IMR-90 (cell line): ENCODE measurements at regions not wholly inside any gene's neighbourhood (a gene's known extent, or its start where the extent isn't known, plus 50 kb on each side); places are given as distances from the start of the nearest gene placed in this dataset.

ENCODE experiments used
- ATAC-seq: fragments of 200-7000 bp; cut with Tn5 transposase; 2 replicates; pipeline ENCODE4 v1.9.1; 2020; ENCODE audit warnings: low read depth, mild to moderate bottlenecking, moderate library complexity
- BruUV-seq: library from RNA; stranded (reverse); fragments of 400-500 nt; replicated peaks from 2 replicates; lab custom pipeline; 2021; lab: Mats Ljungman, UMichigan
- CTCF ChIA-PET: fragments of 300-600 bp; formaldehyde crosslinking; extraction: SDS; loops from one replicate; lab custom pipeline; 2021; ENCODE audit warnings: antibody characterized with exemption; lab: Yijun Ruan, JAX
- POLR2A ChIA-PET: fragments of 300-600 bp; sonication (Branson Sonifier 250); formaldehyde crosslinking; loops from one replicate; lab custom pipeline; 2022; ENCODE audit warnings: antibody characterized with exemption; ENCODE audit not compliant: unreplicated experiment; lab: Charles Lee
- DNase-seq: peaks from one replicate; pipeline ENCODE4 v3.0.0; 2013
- H2AFZ ChIP-seq: replicated peaks from 2 replicates; pipeline ENCODE3; 2013; ENCODE audit warnings: low read length, mild to moderate bottlenecking; ENCODE audit not compliant: poor library complexity
- H2AK5ac ChIP-seq: 2 replicates; pipeline ENCODE4 v1.6.1; 2013; ENCODE audit warnings: low read depth, low read length, inconsistent platforms
- H2AK9ac ChIP-seq: replicated peaks from 2 replicates; pipeline ENCODE3; 2013; ENCODE audit warnings: mild to moderate bottlenecking, low read depth, low read length, moderate library complexity; ENCODE audit not compliant: poor library complexity
- H2BK120ac ChIP-seq: 2 replicates; pipeline ENCODE4 v1.6.1; 2013; ENCODE audit warnings: low read depth, low read length, inconsistent platforms
- H2BK15ac ChIP-seq: 3 replicates; pipeline ENCODE4 v1.6.1; 2013; ENCODE audit warnings: low read depth, low read length, inconsistent platforms
- H2BK20ac ChIP-seq: 2 replicates; pipeline ENCODE4 v1.6.1; 2013; ENCODE audit warnings: low read depth, mild to moderate bottlenecking, inconsistent platforms, low read length, moderate library complexity
- H2BK5ac ChIP-seq: 2 replicates; pipeline ENCODE4 v1.6.1; 2013; ENCODE audit warnings: mild to moderate bottlenecking, low read depth, low read length, inconsistent platforms; ENCODE audit not compliant: poor library complexity, severe bottlenecking
- H3K14ac ChIP-seq: replicated peaks from 2 replicates; pipeline ENCODE4 v1.6.1; 2013; ENCODE audit warnings: low read depth, low read length, inconsistent platforms
- H3K18ac ChIP-seq: 2 replicates; pipeline ENCODE4 v1.6.1; 2013; ENCODE audit warnings: low read depth, low read length, control low read depth
- H3K23ac ChIP-seq: 2 replicates; pipeline ENCODE4 v1.6.1; 2013; ENCODE audit warnings: low read depth, low read length, inconsistent platforms
- H3K27ac ChIP-seq: 2 replicates; pipeline ENCODE4 v1.5.1; 2013; ENCODE audit warnings: mild to moderate bottlenecking, control low read depth, low read length; ENCODE audit not compliant: insufficient read depth
- H3K27me3 ChIP-seq: 2 replicates; pipeline ENCODE4 v1.6.1; 2013; ENCODE audit warnings: low read length; ENCODE audit not compliant: control insufficient read depth, insufficient read depth
- H3K36me3 ChIP-seq: 2 replicates; pipeline ENCODE4 v1.6.1; 2013; ENCODE audit warnings: low read length, mixed read lengths; ENCODE audit not compliant: control insufficient read depth, insufficient read depth
- H3K4ac ChIP-seq: 2 replicates; pipeline ENCODE4 v1.6.1; 2013; ENCODE audit warnings: low read depth, low read length, inconsistent platforms
- H3K4me1 ChIP-seq: 2 replicates; pipeline ENCODE4 v1.6.1; 2013; ENCODE audit warnings: low read length, mixed read lengths; ENCODE audit not compliant: control insufficient read depth, insufficient read depth
- H3K4me2 ChIP-seq: 2 replicates; pipeline ENCODE4 v1.6.1; 2013; ENCODE audit warnings: low read depth, mild to moderate bottlenecking, control low read depth, low read length, moderate library complexity
- H3K4me3 ChIP-seq: 2 replicates; pipeline ENCODE4 v1.5.1; 2013; ENCODE audit warnings: low read depth, mild to moderate bottlenecking, control low read depth, low read length, moderate library complexity; ENCODE audit not compliant: insufficient read depth
- H3K56ac ChIP-seq: 2 replicates; pipeline ENCODE4 v1.6.1; 2013; ENCODE audit warnings: low read length, inconsistent platforms; ENCODE audit not compliant: insufficient read depth; ENCODE audit errors: extremely low read depth
- H3K79me1 ChIP-seq, 2 experiments: 2 replicates each; pipeline ENCODE4 v1.6.1; 2013; ENCODE audit warnings: low read length in 2 of 2, inconsistent platforms in 1 of 2, low read depth in 1 of 2
- H3K9ac ChIP-seq: 2 replicates; pipeline ENCODE4 v1.6.1; 2013; ENCODE audit warnings: low read depth, low read length, control low read depth
- H3K9me1 ChIP-seq: 2 replicates; pipeline ENCODE4 v1.6.1; 2013; ENCODE audit warnings: low read length, inconsistent platforms; ENCODE audit not compliant: insufficient read depth
- H3K9me3 ChIP-seq: 2 replicates; pipeline ENCODE4 v1.6.1; 2013; ENCODE audit warnings: low read length; ENCODE audit not compliant: control insufficient read depth, insufficient read depth
- H4K20me1 ChIP-seq: 2 replicates; pipeline ENCODE4 v1.6.1; 2013; ENCODE audit warnings: low read length, inconsistent platforms; ENCODE audit not compliant: insufficient read depth
- H4K5ac ChIP-seq: 2 replicates; pipeline ENCODE4 v1.6.1; 2013; ENCODE audit warnings: mild to moderate bottlenecking, low read depth, low read length, control low read depth
- H4K8ac ChIP-seq, 2 experiments: 2 replicates each; pipeline ENCODE4 v1.6.1; 2013; ENCODE audit warnings: low read depth in 2 of 2, low read length in 2 of 2, control low read depth in 1 of 2, inconsistent platforms in 1 of 2
- H4K91ac ChIP-seq: 2 replicates; pipeline ENCODE4 v1.6.1; 2013; ENCODE audit warnings: low read depth, low read length, inconsistent platforms; ENCODE audit not compliant: insufficient read depth
- CEBPB ChIP-seq: IDR thresholded peaks from 2 replicates; pipeline ENCODE4 v1.6.1; 2012; ENCODE audit warnings: low read depth, low read length, improper control_type of control experiment
- CHD1 ChIP-seq: IDR thresholded peaks from 2 replicates; pipeline ENCODE4 v1.6.1; 2012; ENCODE audit warnings: low read depth, low read length, improper control_type of control experiment
- ELK1 ChIP-seq: fragments of 150-350 bp; IDR thresholded peaks from 2 replicates; pipeline ENCODE4 v1.6.1; 2016; ENCODE audit warnings: low read depth, mild to moderate bottlenecking, low read length, moderate library complexity, borderline replicate concordance
- FOS ChIP-seq: fragments of 150-350 bp; IDR thresholded peaks from 2 replicates; pipeline ENCODE4 v1.6.1; 2016; ENCODE audit warnings: low read depth, low read length
- MAFK ChIP-seq: IDR thresholded peaks from 2 replicates; pipeline ENCODE4 v1.6.1; 2012; ENCODE audit warnings: low read depth, low read length, improper control_type of control experiment
- MAZ ChIP-seq: IDR thresholded peaks from 2 replicates; pipeline ENCODE4 v1.6.1; 2012; ENCODE audit warnings: low read depth, mild to moderate bottlenecking, low read length, improper control_type of control experiment, moderate library complexity, borderline replicate concordance
- MXI1 ChIP-seq: IDR thresholded peaks from 2 replicates; pipeline ENCODE4 v1.6.1; 2012; ENCODE audit warnings: low read depth, mild to moderate bottlenecking, low read length, moderate library complexity, borderline replicate concordance
- NFE2L2 ChIP-seq: fragments of 150-350 bp; IDR thresholded peaks from 2 replicates; pipeline ENCODE4 v1.6.1; 2016; ENCODE audit warnings: low read depth, mild to moderate bottlenecking, low read length
- RAD21 ChIP-seq: IDR thresholded peaks from 2 replicates; pipeline ENCODE4 v1.6.1; 2012; ENCODE audit warnings: low read length, improper control_type of control experiment
- RCOR1 ChIP-seq: IDR thresholded peaks from 2 replicates; pipeline ENCODE4 v1.6.1; 2012; ENCODE audit warnings: mild to moderate bottlenecking, low read length, improper control_type of control experiment; ENCODE audit not compliant: insufficient replicate concordance
- SMC3 ChIP-seq: fragments of 150-350 bp; IDR thresholded peaks from 2 replicates; pipeline ENCODE4 v1.6.1; 2016; ENCODE audit warnings: low read depth, mild to moderate bottlenecking, antibody characterized with exemption, low read length, moderate library complexity
- WGBS, 2 experiments: methylation state at CpG; one replicate each; pipeline versions ENCODE4 v1.1.5 to v1.1.7; 2013; ENCODE audit warnings: missing lambda C conversion rate in 2 of 2; ENCODE audit not compliant: insufficient read length in 1 of 2; ENCODE audit errors: extremely low coverage in 2 of 2; 5-methylcytosine and 5-hydroxymethylcytosine counted together
- dilution Hi-C: fragments of 300-500 bp; cut with HindIII; formaldehyde crosslinking; loops from one replicate; pipeline ENCODE4 v1.14.3; 2018; ENCODE audit warnings: low sequenced_read_pairs; ENCODE audit not compliant: unreplicated experiment
- in situ Hi-C: fragments of 300-500 bp; cut with MboI; formaldehyde crosslinking; loops from 3 replicates; pipeline ENCODE4 v1.14.3; 2019; ENCODE audit warnings: low sequenced_read_pairs, inconsistent platforms, mixed read lengths
- intact Hi-C: fragments of 100-400 bp; cut with micrococcal nuclease; formaldehyde crosslinking; loops from 2 replicates; pipeline ENCODE4 v1.10.0; 2022
- TF ChIP-seq, protein P1 (sequence below): fragments of 150-350 bp; IDR thresholded peaks from 2 replicates; pipeline ENCODE4 v1.6.1; 2017; ENCODE audit warnings: mild to moderate bottlenecking, antibody characterized with exemption, low read length, low read depth
- TF ChIP-seq, protein P2 (sequence below): conservative IDR thresholded peaks from 2 replicates; pipeline ENCODE4 v1.5.1; 2012; ENCODE audit warnings: mild to moderate bottlenecking, low read depth, low read length, improper control_type of control experiment

- dilution Hi-C loops: no loop called here
- Histone ChIP-seq H2BK15ac (no peak overlapping the region), H3K4me1 (peaks cover 6% of the 10 kb centered on the region; the same call in 1 of the 2 replicates), H3K4me2 (no peak overlapping the region), H2AK9ac (no peak overlapping the region), H2BK5ac (no peak overlapping the region), H3K18ac (no peak overlapping the region), H2BK120ac (no peak overlapping the region), H4K5ac (no peak overlapping the region), H3K27ac (no peak overlapping the region), H3K79me1 (no peaks in the 10 kb centered on the region), H3K27me3 (no peaks in the 10 kb centered on the region), H3K9ac (no peak overlapping the region), H3K56ac (no peak overlapping the region), H3K9me1 (peaks cover 2% of the 10 kb centered on the region; the same call in 1 of the 2 replicates), H3K36me3 (no peaks in the 10 kb centered on the region), H3K14ac (no peak overlapping the region), H3K9me3 (no peaks in the 10 kb centered on the region), H4K8ac (no peak overlapping the region), H2AK5ac (no peak overlapping the region; the same call in 1 of the 2 replicates), H3K23ac (no peak overlapping the region), H2BK20ac (no peak overlapping the region), H3K4me3 (no peak overlapping the region), H4K91ac (no peak overlapping the region), H3K4ac (no peak overlapping the region), H4K20me1 (no peaks in the 10 kb centered on the region), H2AFZ (no peak overlapping the region)
- DNase-seq (no peak), ATAC-seq (no peak)
- 92% methylated on average over 7 of the region's 13 CpGs; no CpG with 5 or more reads in 1 of the 2 experiments for WGBS, 2 experiments
- intact Hi-C loops: no loop called here
- CTCF ChIA-PET: no interaction called here
- no TSS peak for BruUV-seq
- POLR2A ChIA-PET: interaction anchor here (0.5 kb wide), 1 partner anchor 1281 kb away, joined by 4 read pairs; no protein-coding TSS in a partner anchor
- in situ Hi-C loops: no loop called here
- TF ChIP-seq, protein P1, sequence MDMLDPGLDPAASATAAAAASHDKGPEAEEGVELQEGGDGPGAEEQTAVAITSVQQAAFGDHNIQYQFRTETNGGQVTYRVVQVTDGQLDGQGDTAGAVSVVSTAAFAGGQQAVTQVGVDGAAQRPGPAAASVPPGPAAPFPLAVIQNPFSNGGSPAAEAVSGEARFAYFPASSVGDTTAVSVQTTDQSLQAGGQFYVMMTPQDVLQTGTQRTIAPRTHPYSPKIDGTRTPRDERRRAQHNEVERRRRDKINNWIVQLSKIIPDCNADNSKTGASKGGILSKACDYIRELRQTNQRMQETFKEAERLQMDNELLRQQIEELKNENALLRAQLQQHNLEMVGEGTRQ: no peak
- TF ChIP-seq, protein P2, sequence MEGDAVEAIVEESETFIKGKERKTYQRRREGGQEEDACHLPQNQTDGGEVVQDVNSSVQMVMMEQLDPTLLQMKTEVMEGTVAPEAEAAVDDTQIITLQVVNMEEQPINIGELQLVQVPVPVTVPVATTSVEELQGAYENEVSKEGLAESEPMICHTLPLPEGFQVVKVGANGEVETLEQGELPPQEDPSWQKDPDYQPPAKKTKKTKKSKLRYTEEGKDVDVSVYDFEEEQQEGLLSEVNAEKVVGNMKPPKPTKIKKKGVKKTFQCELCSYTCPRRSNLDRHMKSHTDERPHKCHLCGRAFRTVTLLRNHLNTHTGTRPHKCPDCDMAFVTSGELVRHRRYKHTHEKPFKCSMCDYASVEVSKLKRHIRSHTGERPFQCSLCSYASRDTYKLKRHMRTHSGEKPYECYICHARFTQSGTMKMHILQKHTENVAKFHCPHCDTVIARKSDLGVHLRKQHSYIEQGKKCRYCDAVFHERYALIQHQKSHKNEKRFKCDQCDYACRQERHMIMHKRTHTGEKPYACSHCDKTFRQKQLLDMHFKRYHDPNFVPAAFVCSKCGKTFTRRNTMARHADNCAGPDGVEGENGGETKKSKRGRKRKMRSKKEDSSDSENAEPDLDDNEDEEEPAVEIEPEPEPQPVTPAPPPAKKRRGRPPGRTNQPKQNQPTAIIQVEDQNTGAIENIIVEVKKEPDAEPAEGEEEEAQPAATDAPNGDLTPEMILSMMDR: no peak
- no peak for TF ChIP-seq CEBPB
- no peak for TF ChIP-seq RCOR1
- TF ChIP-seq RAD21: no peak
- no peak for TF ChIP-seq MAZ
- TF ChIP-seq SMC3: no peak
- TF ChIP-seq CHD1: no peak
- no peak for TF ChIP-seq MAFK
- TF ChIP-seq FOS: no peak
- no peak for TF ChIP-seq ELK1
- no peak for TF ChIP-seq MXI1
- TF ChIP-seq NFE2L2: no peak
These were observed 203.2 kb downstream of the TSHZ3 start for GRCh38 chr19:31146015-31146414.
